ENCODE measurements at regions not wholly inside any gene's neighbourhood (a gene's known extent, or its start where the extent isn't known, plus 50 kb on each side); places are given as distances from the start of the nearest gene placed in this dataset.

- H3K27ac Mint-ChIP-seq, result no peak overlapping the region
- H3K27me3 Mint-ChIP-seq (ENCODE audit: insufficient read depth), result peaks cover 2% of the 10 kb centered on the region; the same call in 1 of the 2 replicates
- TF ChIP-seq CTCF (IDR thresholded peaks at IDR 0.05), result no peak
- no peak for DNase-seq
- no peaks in the 10 kb centered on the region for H3K4me1 Mint-ChIP-seq (ENCODE audit: low read depth)
- no peak overlapping the region for H3K4me3 Mint-ChIP-seq
- H3K9me3 Mint-ChIP-seq, result peaks cover 15% of the 10 kb centered on the region
- no peaks in the 10 kb centered on the region for H3K36me3 Mint-ChIP-seq (ENCODE audit: low read depth)
Observed at GRCh38 chr14:87879389-87879788, 113.6 kb downstream of the GALC start.

GRCh38 chr14:87878959-87879358 lies 114.0 kb downstream of the GALC start:
- H3K27ac Mint-ChIP-seq, result no peak overlapping the region
- H3K36me3 Mint-ChIP-seq (ENCODE audit: low read depth), result no peaks in the 10 kb centered on the region
- H3K4me3 Mint-ChIP-seq, result no peak overlapping the region
- H3K4me1 Mint-ChIP-seq (ENCODE audit: low read depth), result no peaks in the 10 kb centered on the region
- peaks cover 2% of the 10 kb centered on the region; the same call in 1 of the 2 replicates for H3K27me3 Mint-ChIP-seq (ENCODE audit: insufficient read depth)
- peaks cover 15% of the 10 kb centered on the region for H3K9me3 Mint-ChIP-seq
- no peak for DNase-seq
- no peak for TF ChIP-seq CTCF (IDR thresholded peaks at IDR 0.05)

GRCh38 chr14:87877877-87878276 lies 115.1 kb downstream of the GALC start:
- DNase-seq, result peak; percentile 47

GRCh38 chr14:87874676-87875075 lies 118.3 kb downstream of the GALC start:
- peaks cover 13% of the 10 kb centered on the region; the same call in 1 of the 2 replicates for H3K9me3 Mint-ChIP-seq
- H3K4me3 Mint-ChIP-seq, result no peak overlapping the region
- H3K36me3 Mint-ChIP-seq (ENCODE audit: low read depth), result no peaks in the 10 kb centered on the region
- peaks cover 7% of the 10 kb centered on the region; the same call in 1 of the 2 replicates for H3K4me1 Mint-ChIP-seq (ENCODE audit: low read depth)
- H3K27ac Mint-ChIP-seq, result no peak overlapping the region
- TF ChIP-seq CTCF (IDR thresholded peaks at IDR 0.05), result no peak
- no peak for DNase-seq
- H3K27me3 Mint-ChIP-seq (ENCODE audit: insufficient read depth), result peaks cover 2% of the 10 kb centered on the region; the same call in 1 of the 2 replicates

More at GRCh38 chr14:87877877-87878276, 115.1 kb downstream of the GALC start:
- H3K4me3 Mint-ChIP-seq, result no peak overlapping the region
- no peak overlapping the region for H3K27ac Mint-ChIP-seq
- no peaks in the 10 kb centered on the region for H3K4me1 Mint-ChIP-seq (ENCODE audit: low read depth)
- H3K27me3 Mint-ChIP-seq (ENCODE audit: insufficient read depth), result peaks cover 2% of the 10 kb centered on the region; the same call in 1 of the 2 replicates
- peaks cover 15% of the 10 kb centered on the region for H3K9me3 Mint-ChIP-seq
- no peaks in the 10 kb centered on the region for H3K36me3 Mint-ChIP-seq (ENCODE audit: low read depth)
- TF ChIP-seq CTCF (IDR thresholded peaks at IDR 0.05), result no peak

DNA sequence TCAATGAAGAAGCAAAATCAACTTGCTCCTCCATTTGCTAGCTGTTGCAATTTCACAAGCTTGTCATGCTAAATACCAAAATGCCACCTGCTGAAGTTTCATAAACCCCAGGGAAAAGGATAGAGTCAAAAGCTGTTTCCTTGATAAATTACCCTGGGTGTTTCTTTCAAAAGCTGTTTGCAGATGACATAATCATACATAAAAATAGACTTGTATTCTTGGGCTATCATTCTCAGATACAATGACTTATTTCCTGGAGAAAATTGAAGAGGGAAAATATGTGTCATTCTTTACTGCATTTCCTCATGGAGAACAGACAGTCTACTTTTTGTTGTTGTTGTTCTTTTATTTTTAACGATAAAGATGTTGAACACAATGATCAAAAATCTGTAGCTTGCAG lies 119.2 kb downstream of the GALC start:
- H3K4me1 Mint-ChIP-seq (ENCODE audit: low read depth), result peaks cover 12% of the 10 kb centered on the region; the same call in 1 of the 2 replicates
- no peak for DNase-seq
- H3K36me3 Mint-ChIP-seq (ENCODE audit: low read depth), result no peaks in the 10 kb centered on the region
- H3K27me3 Mint-ChIP-seq (ENCODE audit: insufficient read depth), result peaks cover 2% of the 10 kb centered on the region; the same call in 1 of the 2 replicates
- no peak overlapping the region for H3K27ac Mint-ChIP-seq
- TF ChIP-seq CTCF (IDR thresholded peaks at IDR 0.05), result no peak
- H3K4me3 Mint-ChIP-seq, result no peak overlapping the region
- H3K9me3 Mint-ChIP-seq, result peaks cover 13% of the 10 kb centered on the region; the same call in 1 of the 2 replicates
